Stomach (tissue), 4 donors: ENCODE measurements at regions not wholly inside any gene's neighbourhood (a gene's known extent, or its start where the extent isn't known, plus 50 kb on each side); places are given as distances from the start of the nearest gene placed in this dataset.

Source experiments
- CTCF ChIP-seq, 7 experiments: fragments of 450-650 bp in 4 of 7; fragments of 200-600 bp in 3 of 7; sonication (generic) in 3 of 7; IDR thresholded peaks; one replicate each; pipeline ENCODE4 v1.5.1; 2016 to 2019; ENCODE audit warnings: antibody characterized with exemption in 7 of 7, control low read depth in 2 of 7, mild to moderate bottlenecking in 1 of 7
- EP300 ChIP-seq: sonication (generic); formaldehyde crosslinking; IDR thresholded peaks from one replicate; pipeline ENCODE4 v1.6.1; 2017; ENCODE audit warnings: antibody characterized with exemption
- POLR2A ChIP-seq, 4 donors: fragments of 450-650 bp; IDR thresholded peaks; one replicate each; pipeline ENCODE4 v1.6.1; 2016; ENCODE audit warnings: antibody characterized with exemption in 4 of 4, control low read depth in 2 of 4, mild to moderate bottlenecking in 1 of 4, moderate library complexity in 1 of 4
- POLR2AphosphoS5 ChIP-seq, 3 donors: sonication (generic); formaldehyde crosslinking; IDR thresholded peaks; one replicate each; pipeline ENCODE4 v1.6.1; 2016; ENCODE audit warnings: antibody characterized with exemption in 3 of 3

- TF ChIP-seq CTCF (IDR thresholded peaks at IDR 0.05) (no peak), EP300 (no peak), POLR2AphosphoS5 (IDR thresholded peaks at IDR 0.05) (no peak), POLR2A (IDR thresholded peaks at IDR 0.05) (no peak)
Observed at GRCh38 chr2:129876541-129876940, 102.9 kb upstream of the RAB6C start.
